MM.1S (cell line): ENCODE measurements at regions not wholly inside any gene's neighbourhood (a gene's known extent, or its start where the extent isn't known, plus 50 kb on each side); places are given as distances from the start of the nearest gene placed in this dataset.

Experiments
- DNase-seq: peaks from one replicate; pipeline ENCODE4 v3.0.0-alpha.2; 2015
- H2AFZ ChIP-seq: fragments of 300-600 bp; sonication (generic); 2 replicates; pipeline ENCODE4 v1.6.0; 2016; ENCODE audit warnings: antibody characterized with exemption, low read length
- H3F3A ChIP-seq: fragments of 300-600 bp; sonication (generic); 2 replicates; pipeline ENCODE4 v1.6.1; 2016; ENCODE audit warnings: mild to moderate bottlenecking, antibody characterized with exemption, low read length, moderate library complexity, mixed read lengths; ENCODE audit not compliant: insufficient read depth
- H3K27ac ChIP-seq: fragments of 300-600 bp; sonication (generic); 2 replicates; pipeline ENCODE4 v1.5.1; 2016; ENCODE audit warnings: mild to moderate bottlenecking, low read length
- H3K27me3 ChIP-seq: fragments of 300-600 bp; sonication (generic); replicated peaks from 2 replicates; pipeline ENCODE4 v1.6.0; 2016; ENCODE audit warnings: low read length; ENCODE audit not compliant: insufficient read depth
- H3K36me3 ChIP-seq: fragments of 300-600 bp; sonication (generic); replicated peaks from 2 replicates; pipeline ENCODE4 v1.6.1; 2016; ENCODE audit warnings: mild to moderate bottlenecking, low read length, mixed read lengths; ENCODE audit not compliant: insufficient read depth
- H3K4me1 ChIP-seq: fragments of 300-600 bp; sonication (generic); 2 replicates; pipeline ENCODE4 v1.6.1; 2016; ENCODE audit warnings: low read length, mixed read lengths
- H3K4me2 ChIP-seq: fragments of 300-600 bp; sonication (generic); 2 replicates; pipeline ENCODE4 v1.6.0; 2016; ENCODE audit warnings: low read depth, low read length
- H3K4me3 ChIP-seq: fragments of 300-600 bp; sonication (generic); 2 replicates; pipeline ENCODE4 v1.5.1; 2016; ENCODE audit warnings: low read length, mixed read lengths
- H3K79me2 ChIP-seq: fragments of 300-600 bp; sonication (generic); 2 replicates; pipeline ENCODE4 v1.6.1; 2016; ENCODE audit warnings: mixed run types, low read length, mixed read lengths
- H3K9ac ChIP-seq: fragments of 300-600 bp; sonication (generic); 2 replicates; pipeline ENCODE4 v1.6.1; 2016; ENCODE audit warnings: low read length, mixed read lengths
- H3K9me2 ChIP-seq: fragments of 300-600 bp; sonication (generic); replicated peaks from 2 replicates; pipeline ENCODE4 v1.6.1; 2016; ENCODE audit warnings: mild to moderate bottlenecking, low read length, mixed read lengths; ENCODE audit not compliant: insufficient read depth
- H3K9me3 ChIP-seq: fragments of 300-600 bp; sonication (generic); replicated peaks from 2 replicates; pipeline ENCODE4 v1.6.1; 2016; ENCODE audit warnings: mild to moderate bottlenecking, low read length, mixed read lengths; ENCODE audit not compliant: insufficient read depth
- H4K20me1 ChIP-seq: fragments of 300-600 bp; sonication (generic); 2 replicates; pipeline ENCODE4 v1.6.1; 2016; ENCODE audit warnings: mild to moderate bottlenecking, low read length, moderate library complexity, mixed read lengths; ENCODE audit not compliant: insufficient read depth
- EZH2 ChIP-seq: fragments of 300-600 bp; sonication (generic); optimal IDR thresholded peaks from 2 replicates; pipeline ENCODE3; 2017; ENCODE audit warnings: low read depth, mild to moderate bottlenecking, antibody characterized with exemption, low read length, mixed read lengths
- EZH2phosphoT487 ChIP-seq: fragments of 300-600 bp; sonication (generic); IDR thresholded peaks from 2 replicates; pipeline ENCODE4 v1.6.1; 2018; ENCODE audit warnings: antibody characterized with exemption, low read length
- TF ChIP-seq, protein P1 (sequence below): fragments of 300-600 bp; sonication (generic); IDR thresholded peaks from 2 replicates; pipeline ENCODE4 v1.5.1; 2016; ENCODE audit warnings: antibody characterized with exemption, low read length, mixed read lengths

DNA sequence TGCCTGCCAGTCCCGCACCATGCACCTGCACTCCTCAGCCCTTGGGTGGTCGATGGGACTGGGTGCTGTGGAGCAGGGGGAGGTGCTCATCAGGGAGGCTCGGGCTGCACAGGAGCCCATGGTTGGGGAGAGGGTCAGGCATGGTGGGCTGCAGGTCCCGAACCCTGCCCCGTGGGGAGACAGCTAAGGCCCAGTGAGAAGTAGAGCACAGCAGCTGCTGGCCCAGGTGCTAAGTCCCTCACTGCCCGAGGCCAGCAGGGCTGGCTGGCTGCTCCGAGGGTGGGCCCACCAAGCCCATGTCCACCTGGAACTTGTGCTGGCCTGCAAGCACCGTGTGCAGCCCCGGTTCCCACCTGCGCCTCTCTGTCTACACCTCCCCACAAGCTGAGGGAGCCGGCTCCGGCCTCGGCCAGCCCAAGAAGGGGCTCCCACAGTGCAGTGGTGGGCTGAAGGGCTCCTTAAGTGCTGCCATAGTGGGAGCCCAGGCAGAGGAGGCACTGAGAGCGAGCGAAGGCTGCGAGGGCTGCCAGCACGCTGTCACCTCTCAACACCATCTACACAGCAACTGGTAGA, 88.5 kb upstream of the ELAVL2 start:
- H3K9me2 ChIP-seq, result no peaks in the 10 kb centered on the region
- no peaks in the 10 kb centered on the region for H4K20me1 ChIP-seq
- H3F3A ChIP-seq, result no peaks in the 10 kb centered on the region

DNA sequence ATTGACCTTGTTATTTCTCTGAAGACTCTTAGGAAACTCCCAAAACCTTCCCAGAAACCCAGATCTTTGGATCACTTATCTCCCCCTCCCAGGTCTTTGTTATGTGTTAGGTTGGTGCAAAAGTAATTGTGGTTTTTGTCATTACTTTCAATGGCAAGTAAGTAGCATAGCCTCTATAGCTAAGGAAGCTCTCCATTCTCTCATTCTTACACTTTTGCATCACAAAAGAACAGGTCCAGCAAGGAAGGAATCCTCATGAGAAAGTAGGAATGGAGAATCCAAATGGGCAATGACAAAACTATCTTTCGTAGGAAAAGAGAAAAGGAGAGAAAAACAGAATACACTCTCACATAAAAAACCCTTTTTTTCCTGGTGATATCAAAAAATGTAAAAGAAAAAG, 81.3 kb upstream of the ELAVL2 start:
- Histone ChIP-seq H3K27ac (no peak overlapping the region), H3K4me2 (no peak overlapping the region), H3K9me2 (no peaks in the 10 kb centered on the region), H4K20me1 (no peaks in the 10 kb centered on the region), H3K9me3 (no peaks in the 10 kb centered on the region), H2AFZ (no peak overlapping the region), H3K79me2 (no peaks in the 10 kb centered on the region), H3K27me3 (no peaks in the 10 kb centered on the region), H3F3A (no peaks in the 10 kb centered on the region), H3K4me1 (no peaks in the 10 kb centered on the region), H3K4me3 (no peak overlapping the region), H3K9ac (no peak overlapping the region), H3K36me3 (no peaks in the 10 kb centered on the region)
- TF ChIP-seq EZH2phosphoT487, result no peak
- no peak for DNase-seq

More for the DNA sequence above, 88.5 kb upstream of the ELAVL2 start:
- no peaks in the 10 kb centered on the region for H3K27me3 ChIP-seq
- no peaks in the 10 kb centered on the region for H3K4me1 ChIP-seq
- H2AFZ ChIP-seq, result no peak overlapping the region
- no peak for TF ChIP-seq EZH2
- TF ChIP-seq, protein P1, sequence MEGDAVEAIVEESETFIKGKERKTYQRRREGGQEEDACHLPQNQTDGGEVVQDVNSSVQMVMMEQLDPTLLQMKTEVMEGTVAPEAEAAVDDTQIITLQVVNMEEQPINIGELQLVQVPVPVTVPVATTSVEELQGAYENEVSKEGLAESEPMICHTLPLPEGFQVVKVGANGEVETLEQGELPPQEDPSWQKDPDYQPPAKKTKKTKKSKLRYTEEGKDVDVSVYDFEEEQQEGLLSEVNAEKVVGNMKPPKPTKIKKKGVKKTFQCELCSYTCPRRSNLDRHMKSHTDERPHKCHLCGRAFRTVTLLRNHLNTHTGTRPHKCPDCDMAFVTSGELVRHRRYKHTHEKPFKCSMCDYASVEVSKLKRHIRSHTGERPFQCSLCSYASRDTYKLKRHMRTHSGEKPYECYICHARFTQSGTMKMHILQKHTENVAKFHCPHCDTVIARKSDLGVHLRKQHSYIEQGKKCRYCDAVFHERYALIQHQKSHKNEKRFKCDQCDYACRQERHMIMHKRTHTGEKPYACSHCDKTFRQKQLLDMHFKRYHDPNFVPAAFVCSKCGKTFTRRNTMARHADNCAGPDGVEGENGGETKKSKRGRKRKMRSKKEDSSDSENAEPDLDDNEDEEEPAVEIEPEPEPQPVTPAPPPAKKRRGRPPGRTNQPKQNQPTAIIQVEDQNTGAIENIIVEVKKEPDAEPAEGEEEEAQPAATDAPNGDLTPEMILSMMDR, result no peak
- no peak for TF ChIP-seq EZH2phosphoT487
- H3K36me3 ChIP-seq, result no peaks in the 10 kb centered on the region
- no peak for DNase-seq
- H3K27ac ChIP-seq, result no peak overlapping the region
- H3K79me2 ChIP-seq, result no peaks in the 10 kb centered on the region
- H3K4me3 ChIP-seq, result no peak overlapping the region
- H3K4me2 ChIP-seq, result no peak overlapping the region
- H3K9ac ChIP-seq, result no peak overlapping the region
- no peaks in the 10 kb centered on the region for H3K9me3 ChIP-seq

DNA sequence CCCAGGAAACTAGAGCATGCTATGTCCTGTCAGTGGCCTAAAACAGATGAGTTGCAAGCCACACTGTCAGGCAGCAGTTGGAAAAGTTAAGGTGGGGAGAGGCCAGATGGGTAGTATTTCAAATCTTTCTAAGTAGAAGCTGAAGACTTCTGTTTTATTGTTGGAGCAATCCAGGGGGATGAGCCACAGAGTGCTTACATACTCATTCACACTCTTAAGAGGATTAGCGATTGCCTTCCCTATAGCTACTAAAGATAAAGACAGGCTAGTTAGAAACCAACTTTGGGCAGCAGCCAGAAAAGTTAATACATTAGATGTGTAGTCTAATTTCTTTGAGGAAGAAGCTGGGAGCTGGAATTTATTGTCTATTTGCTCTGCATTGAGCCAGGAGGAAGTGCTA, 61.7 kb upstream of the ELAVL2 start:
- Histone ChIP-seq H3K9me2 (no peaks in the 10 kb centered on the region), H3K27ac (no peak overlapping the region), H4K20me1 (no peaks in the 10 kb centered on the region), H3K4me2 (no peak overlapping the region), H3K36me3 (no peaks in the 10 kb centered on the region), H3F3A (no peaks in the 10 kb centered on the region), H3K4me3 (no peak overlapping the region), H3K79me2 (no peaks in the 10 kb centered on the region), H3K9ac (no peak overlapping the region), H3K4me1 (no peaks in the 10 kb centered on the region), H3K27me3 (no peaks in the 10 kb centered on the region), H3K9me3 (no peaks in the 10 kb centered on the region), H2AFZ (no peak overlapping the region)
- TF ChIP-seq EZH2, result no peak
- TF ChIP-seq, protein P1, result no peak
- TF ChIP-seq EZH2phosphoT487, result no peak
- no peak for DNase-seq
